Spleen (tissue), 7 donors: ENCODE measurements at regions not wholly inside any gene's neighbourhood (a gene's known extent, or its start where the extent isn't known, plus 50 kb on each side); places are given as distances from the start of the nearest gene placed in this dataset.

Experiments
- CTCF ChIP-seq, 11 experiments: fragments of 200-600 bp in 7 of 11; fragments of 450-650 bp in 4 of 11; sonication (generic) in 4 of 11; IDR thresholded peaks in 8 of 11; conservative IDR thresholded peaks in 3 of 11; 1 replicate in 7 of 11; 2 replicates in 4 of 11; pipeline versions ENCODE4 v1.4.0 to v1.8.0; 2016 to 2021; ENCODE audit warnings: antibody characterized with exemption in 11 of 11, inconsistent platforms in 4 of 11, mild to moderate bottlenecking in 1 of 11
- POLR2A ChIP-seq, 3 donors: fragments of 450-650 bp; IDR thresholded peaks; one replicate each; pipeline ENCODE4 v1.5.1; 2017; ENCODE audit warnings: antibody characterized with exemption in 3 of 3, mild to moderate bottlenecking in 1 of 3
- POLR2AphosphoS5 ChIP-seq, 3 donors: sonication (generic); formaldehyde crosslinking; IDR thresholded peaks; one replicate each; pipeline ENCODE4 v1.5.1; 2017; ENCODE audit warnings: antibody characterized with exemption in 3 of 3
- donor health status: DM: no; HTN: no; CAD: no; lungs with moderate emphysema.
- donor health status: DM: no; HTN: no; CAD: no.
- donor health status: DM: no; HTN: no; CAD: no.

- TF ChIP-seq POLR2AphosphoS5 (IDR thresholded peaks at IDR 0.05) (no peak), CTCF (IDR thresholded peaks at IDR 0.05 in 8 of 11, conservative IDR thresholded peaks at IDR 0.05 in 3 of 11) (no peak), POLR2A (IDR thresholded peaks at IDR 0.05) (no peak)
These were observed 546.4 kb downstream of the MMUT start for GRCh38 chr6:48916607-48917006.
